ENCODE measurements at regions not wholly inside any gene's neighbourhood (a gene's known extent, or its start where the extent isn't known, plus 50 kb on each side); places are given as distances from the start of the nearest gene placed in this dataset.

- Mint-ChIP-seq H3K4me3 (no peak overlapping the region), H3K36me3 (ENCODE audit: low read depth) (no peaks in the 10 kb centered on the region), H3K27ac (no peak overlapping the region), H3K9me3 (no peaks in the 10 kb centered on the region), H3K27me3 (peaks cover 13% of the 10 kb centered on the region), H3K4me1 (ENCODE audit: low read depth) (no peaks in the 10 kb centered on the region)
These were observed 261.6 kb downstream of the VPS13C start for GRCh38 chr15:61798631-61799030.

- peaks cover 20% of the 10 kb centered on the region for H3K27me3 Mint-ChIP-seq
- no peaks in the 10 kb centered on the region for H3K36me3 Mint-ChIP-seq (ENCODE audit: low read depth)
- H3K4me1 Mint-ChIP-seq (ENCODE audit: low read depth) = no peaks in the 10 kb centered on the region
- H3K27ac Mint-ChIP-seq = no peak overlapping the region
- H3K4me3 Mint-ChIP-seq = no peak overlapping the region
- no peaks in the 10 kb centered on the region for H3K9me3 Mint-ChIP-seq
These were observed 264.2 kb downstream of the VPS13C start for GRCh38 chr15:61796056-61796455.

GRCh38 chr15:61794881-61795280 is 265.4 kb downstream of the VPS13C start:
- no peaks in the 10 kb centered on the region for H3K4me1 Mint-ChIP-seq (ENCODE audit: low read depth)
- H3K27ac Mint-ChIP-seq = no peak overlapping the region
- H3K9me3 Mint-ChIP-seq = peaks cover 2% of the 10 kb centered on the region
- peaks cover 23% of the 10 kb centered on the region for H3K27me3 Mint-ChIP-seq
- H3K4me3 Mint-ChIP-seq = no peak overlapping the region
- no peaks in the 10 kb centered on the region for H3K36me3 Mint-ChIP-seq (ENCODE audit: low read depth)

- Mint-ChIP-seq H3K36me3 (ENCODE audit: low read depth) (no peaks in the 10 kb centered on the region), H3K9me3 (peaks cover 4% of the 10 kb centered on the region), H3K27me3 (peaks cover 25% of the 10 kb centered on the region), H3K4me3 (no peak overlapping the region), H3K4me1 (ENCODE audit: low read depth) (no peaks in the 10 kb centered on the region), H3K27ac (no peak overlapping the region)
These were observed 266.0 kb downstream of the VPS13C start for GRCh38 chr15:61794276-61794675.

- Mint-ChIP-seq H3K9me3 (peaks cover under 1% of the 10 kb centered on the region), H3K36me3 (ENCODE audit: low read depth) (no peaks in the 10 kb centered on the region), H3K27me3 (peaks cover 26% of the 10 kb centered on the region), H3K4me1 (ENCODE audit: low read depth) (no peaks in the 10 kb centered on the region), H3K27ac (no peak overlapping the region), H3K4me3 (no peak overlapping the region)
These were observed 275.5 kb downstream of the VPS13C start for GRCh38 chr15:61784734-61785133.

DNA sequence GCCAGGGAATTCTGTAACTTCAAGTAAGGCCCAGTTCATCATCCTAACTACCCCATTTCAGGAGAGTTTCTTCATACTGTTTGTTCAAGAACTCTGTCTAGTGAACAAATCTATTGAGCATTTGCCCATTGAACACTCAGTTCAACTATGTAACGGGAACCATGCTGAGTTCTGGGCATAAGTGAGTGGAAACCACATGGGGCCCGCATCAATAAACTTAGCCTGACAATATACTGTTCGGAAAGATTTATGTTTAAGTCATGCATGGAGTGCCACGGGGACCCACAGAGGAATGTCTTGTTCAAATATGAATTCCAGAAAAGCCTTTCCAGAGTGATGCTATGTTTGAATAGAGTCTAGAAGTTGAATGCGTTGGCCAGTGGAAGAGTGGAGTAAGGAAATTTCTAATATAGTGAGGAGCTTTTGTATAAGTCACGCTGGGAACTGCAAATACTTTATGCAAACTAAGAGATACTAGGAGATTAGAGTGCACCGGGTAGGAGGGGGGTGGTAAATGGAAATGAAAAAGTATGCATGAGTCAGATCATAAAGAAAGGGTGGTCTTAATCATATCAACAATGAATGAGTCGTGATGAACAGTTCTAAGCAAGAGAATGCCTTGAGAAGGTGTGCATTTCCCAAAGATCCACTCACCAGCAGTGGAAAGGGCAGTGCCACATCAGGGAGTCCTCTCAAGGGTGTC is 279.8 kb downstream of the VPS13C start:
- Mint-ChIP-seq H3K27me3 (peaks cover 33% of the 10 kb centered on the region), H3K27ac (no peak overlapping the region), H3K4me1 (ENCODE audit: low read depth) (no peaks in the 10 kb centered on the region), H3K9me3 (no peaks in the 10 kb centered on the region), H3K36me3 (ENCODE audit: low read depth) (no peaks in the 10 kb centered on the region), H3K4me3 (no peak overlapping the region)

DNA sequence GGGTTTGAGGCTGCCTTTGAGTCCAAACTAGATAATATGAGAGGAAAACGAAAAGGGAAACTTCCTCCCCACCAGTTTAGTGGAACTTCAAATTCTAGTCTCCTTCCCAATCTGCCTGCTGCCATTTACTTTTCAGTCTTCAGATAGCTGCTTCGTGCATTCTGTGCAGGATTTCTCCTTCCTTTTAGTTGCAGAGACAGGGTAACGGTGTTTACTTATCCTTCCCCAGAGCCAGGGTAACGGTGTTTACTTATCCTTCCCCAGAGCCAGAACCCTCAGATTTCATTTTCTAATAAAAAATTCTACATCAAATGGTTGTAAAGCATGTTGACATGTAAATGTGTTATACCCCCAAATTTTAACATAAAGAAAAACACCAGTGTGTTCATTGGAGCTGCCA is 282.6 kb downstream of the VPS13C start:
- Mint-ChIP-seq H3K4me1 (ENCODE audit: low read depth) (no peaks in the 10 kb centered on the region), H3K27me3 (peaks cover 32% of the 10 kb centered on the region), H3K9me3 (no peaks in the 10 kb centered on the region)

GRCh38 chr15:61769557-61769956 is 290.7 kb downstream of the VPS13C start:
- H3K27ac Mint-ChIP-seq = no peak overlapping the region
- H3K36me3 Mint-ChIP-seq (ENCODE audit: low read depth) = no peaks in the 10 kb centered on the region
- no peaks in the 10 kb centered on the region for H3K4me1 Mint-ChIP-seq (ENCODE audit: low read depth)
- H3K27me3 Mint-ChIP-seq = peaks cover 18% of the 10 kb centered on the region
- H3K4me3 Mint-ChIP-seq = no peak overlapping the region
- peaks cover 7% of the 10 kb centered on the region for H3K9me3 Mint-ChIP-seq

More for the DNA sequence above, 282.6 kb downstream of the VPS13C start:
- Mint-ChIP-seq H3K4me3 (no peak overlapping the region), H3K27ac (no peak overlapping the region), H3K36me3 (ENCODE audit: low read depth) (no peaks in the 10 kb centered on the region)

DNA sequence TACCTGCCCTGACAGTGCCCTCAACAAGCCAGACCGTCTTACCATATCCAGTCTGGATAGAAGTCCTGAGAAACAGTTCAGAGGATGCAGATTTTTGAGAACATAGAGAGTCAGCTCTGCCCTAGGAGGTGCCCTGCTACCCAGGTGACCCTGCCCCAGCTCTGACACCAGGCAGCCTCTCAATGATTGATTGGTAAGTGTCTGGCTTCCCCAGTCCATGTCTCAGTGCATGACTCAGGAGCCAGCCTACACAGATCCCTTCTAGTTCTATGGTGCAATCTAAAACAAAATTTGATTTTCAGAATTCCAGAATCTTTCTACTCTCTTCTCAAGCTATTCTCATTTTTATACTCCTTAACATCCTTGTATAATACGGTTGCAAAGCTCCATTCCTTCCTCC is 292.1 kb downstream of the VPS13C start:
- no peaks in the 10 kb centered on the region for H3K4me1 Mint-ChIP-seq (ENCODE audit: low read depth)
- H3K27ac Mint-ChIP-seq = no peak overlapping the region
- peaks cover 7% of the 10 kb centered on the region for H3K9me3 Mint-ChIP-seq
- no peak overlapping the region for H3K4me3 Mint-ChIP-seq
- H3K27me3 Mint-ChIP-seq = peaks cover 27% of the 10 kb centered on the region
- no peaks in the 10 kb centered on the region for H3K36me3 Mint-ChIP-seq (ENCODE audit: low read depth)

GRCh38 chr15:61764981-61765380 is 295.3 kb downstream of the VPS13C start:
- Mint-ChIP-seq H3K27me3 (peaks cover 43% of the 10 kb centered on the region), H3K9me3 (no peaks in the 10 kb centered on the region), H3K27ac (no peak overlapping the region), H3K4me1 (ENCODE audit: low read depth) (no peaks in the 10 kb centered on the region), H3K4me3 (no peak overlapping the region), H3K36me3 (ENCODE audit: low read depth) (no peaks in the 10 kb centered on the region)

DNA sequence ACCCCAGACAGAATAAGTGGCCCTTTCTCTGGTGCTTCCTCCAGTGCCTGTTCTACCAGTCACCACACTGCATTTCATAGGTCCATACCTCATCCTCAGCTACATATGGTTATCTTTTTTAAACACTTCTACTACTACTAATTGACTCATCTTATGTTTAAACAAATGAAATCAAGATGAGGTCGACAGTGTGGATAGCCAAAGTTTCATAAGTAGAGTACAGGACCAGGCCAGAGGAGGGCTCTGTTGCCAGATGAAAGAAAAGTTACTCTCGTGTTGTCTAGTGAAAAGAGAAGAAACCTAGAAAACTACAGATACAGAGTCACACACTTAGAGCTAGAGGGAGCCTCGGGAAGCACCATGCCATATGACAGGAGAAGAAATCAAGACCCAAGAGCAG is 296.1 kb downstream of the VPS13C start:
- Mint-ChIP-seq H3K27me3 (peaks cover 50% of the 10 kb centered on the region), H3K36me3 (ENCODE audit: low read depth) (no peaks in the 10 kb centered on the region), H3K27ac (no peak overlapping the region), H3K4me3 (no peak overlapping the region), H3K9me3 (no peaks in the 10 kb centered on the region), H3K4me1 (ENCODE audit: low read depth) (no peaks in the 10 kb centered on the region)

DNA sequence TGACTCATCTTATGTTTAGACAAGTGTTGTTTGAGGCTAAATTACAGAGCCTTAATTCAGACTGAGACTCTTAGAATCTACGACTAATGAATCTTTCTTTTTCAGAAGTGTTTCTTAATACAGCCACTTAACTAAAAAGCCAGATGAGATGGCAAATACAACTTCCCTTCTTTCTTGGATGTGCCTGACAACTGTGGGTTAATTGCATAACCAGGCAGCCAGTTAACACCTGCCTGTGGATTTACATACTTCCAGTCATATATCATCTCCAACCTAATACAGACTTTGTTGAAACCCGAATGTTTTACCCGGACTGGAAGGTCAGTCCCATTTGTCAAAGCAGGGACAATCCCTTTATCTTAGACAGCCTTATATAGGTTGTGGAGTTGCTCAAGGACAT is 297.6 kb downstream of the VPS13C start:
- no peaks in the 10 kb centered on the region for H3K9me3 Mint-ChIP-seq
- H3K4me3 Mint-ChIP-seq = no peak overlapping the region
- no peaks in the 10 kb centered on the region for H3K4me1 Mint-ChIP-seq (ENCODE audit: low read depth)
- H3K27me3 Mint-ChIP-seq = peaks cover 54% of the 10 kb centered on the region
- no peak overlapping the region for H3K27ac Mint-ChIP-seq
- no peaks in the 10 kb centered on the region for H3K36me3 Mint-ChIP-seq (ENCODE audit: low read depth)

GRCh38 chr15:61759639-61760038 is 300.6 kb downstream of the VPS13C start:
- no peak overlapping the region for H3K27ac Mint-ChIP-seq
- H3K27me3 Mint-ChIP-seq = peaks cover 51% of the 10 kb centered on the region
- H3K4me3 Mint-ChIP-seq = no peak overlapping the region
- no peaks in the 10 kb centered on the region for H3K9me3 Mint-ChIP-seq
- H3K4me1 Mint-ChIP-seq (ENCODE audit: low read depth) = no peaks in the 10 kb centered on the region
- H3K36me3 Mint-ChIP-seq (ENCODE audit: low read depth) = no peaks in the 10 kb centered on the region

DNA sequence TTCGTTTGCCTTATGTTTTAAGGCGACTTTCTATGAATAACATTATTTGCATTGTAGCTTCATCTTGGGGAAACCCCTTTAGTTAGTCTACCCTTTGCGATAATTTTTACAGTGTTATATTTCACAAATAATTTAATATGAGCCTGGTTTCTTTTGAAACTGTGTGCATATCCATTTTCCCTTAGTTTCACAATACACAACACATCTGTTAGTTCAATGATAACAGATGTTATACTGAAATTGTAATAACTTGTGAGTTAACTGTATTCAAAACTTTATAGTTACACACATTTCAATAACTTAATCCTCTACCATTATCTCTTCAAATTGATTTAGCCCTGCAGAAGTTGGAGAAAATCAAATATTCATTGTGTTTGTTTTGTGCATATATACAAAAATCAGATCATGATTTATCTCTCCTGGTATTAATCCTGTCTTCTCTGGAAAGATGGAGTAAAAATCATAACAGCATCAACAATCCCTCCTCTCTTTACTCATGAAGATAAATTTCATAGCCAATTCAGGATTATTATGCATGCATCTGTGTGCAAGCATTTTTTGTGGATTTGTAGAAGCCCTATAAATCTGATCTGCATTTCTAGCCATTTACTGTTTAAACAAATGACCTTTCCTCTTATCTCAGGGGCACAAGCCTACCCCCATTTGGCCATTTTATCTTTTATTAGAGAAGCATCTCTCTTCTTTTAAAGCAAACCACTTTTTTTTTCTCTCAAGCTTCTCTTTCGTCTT is 304.0 kb downstream of the VPS13C start:
- Mint-ChIP-seq H3K4me1 (ENCODE audit: low read depth) (no peaks in the 10 kb centered on the region), H3K9me3 (no peaks in the 10 kb centered on the region), H3K36me3 (ENCODE audit: low read depth) (no peaks in the 10 kb centered on the region), H3K27me3 (peaks cover 34% of the 10 kb centered on the region), H3K27ac (no peak overlapping the region), H3K4me3 (no peak overlapping the region)

DNA sequence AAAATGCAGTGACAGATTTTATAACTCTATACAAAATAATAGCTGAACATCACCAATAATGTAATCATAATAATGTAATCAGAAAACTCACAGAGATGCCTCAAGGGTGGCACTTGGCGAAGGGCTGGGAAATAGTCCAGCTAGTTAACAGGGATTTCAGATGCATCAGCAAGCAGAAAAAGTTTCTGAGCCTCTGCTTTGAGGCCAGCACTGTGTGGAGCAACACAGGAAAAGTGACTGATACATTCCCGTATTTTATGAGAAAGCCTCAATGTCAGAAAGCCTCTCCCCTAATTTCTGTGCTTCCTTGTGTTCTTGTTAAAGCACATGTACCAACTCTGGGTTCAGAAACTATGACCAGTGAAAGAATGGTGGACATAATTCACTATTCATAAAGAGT is 304.8 kb downstream of the VPS13C start:
- Mint-ChIP-seq H3K27me3 (peaks cover 28% of the 10 kb centered on the region), H3K4me1 (ENCODE audit: low read depth) (no peaks in the 10 kb centered on the region), H3K9me3 (no peaks in the 10 kb centered on the region)

More for the DNA sequence above, 304.8 kb downstream of the VPS13C start:
- H3K36me3 Mint-ChIP-seq (ENCODE audit: low read depth) = no peaks in the 10 kb centered on the region
- H3K27ac Mint-ChIP-seq = no peak overlapping the region
- H3K4me3 Mint-ChIP-seq = no peak overlapping the region
